Epithelial cell of esophagus (primary cell): ENCODE measurements at regions not wholly inside any gene's neighbourhood (a gene's known extent, or its start where the extent isn't known, plus 50 kb on each side); places are given as distances from the start of the nearest gene placed in this dataset.

Experiments used
- DNase-seq: peaks from one replicate; pipeline ENCODE4 v3.0.0; 2010; ENCODE audit warnings: low read depth
- H3K4me3 ChIP-seq: 2 replicates; pipeline ENCODE4 v1.5.1; 2011; ENCODE audit warnings: mild to moderate bottlenecking, low read length, control low read depth
- TF ChIP-seq, protein P1 (sequence below): IDR thresholded peaks from 2 replicates; pipeline ENCODE4 v1.5.1; 2011; ENCODE audit warnings: low read depth, mild to moderate bottlenecking, low read length, control low read depth, inconsistent platforms; ENCODE audit not compliant: insufficient read depth; ENCODE audit errors: missing control alignments

DNA sequence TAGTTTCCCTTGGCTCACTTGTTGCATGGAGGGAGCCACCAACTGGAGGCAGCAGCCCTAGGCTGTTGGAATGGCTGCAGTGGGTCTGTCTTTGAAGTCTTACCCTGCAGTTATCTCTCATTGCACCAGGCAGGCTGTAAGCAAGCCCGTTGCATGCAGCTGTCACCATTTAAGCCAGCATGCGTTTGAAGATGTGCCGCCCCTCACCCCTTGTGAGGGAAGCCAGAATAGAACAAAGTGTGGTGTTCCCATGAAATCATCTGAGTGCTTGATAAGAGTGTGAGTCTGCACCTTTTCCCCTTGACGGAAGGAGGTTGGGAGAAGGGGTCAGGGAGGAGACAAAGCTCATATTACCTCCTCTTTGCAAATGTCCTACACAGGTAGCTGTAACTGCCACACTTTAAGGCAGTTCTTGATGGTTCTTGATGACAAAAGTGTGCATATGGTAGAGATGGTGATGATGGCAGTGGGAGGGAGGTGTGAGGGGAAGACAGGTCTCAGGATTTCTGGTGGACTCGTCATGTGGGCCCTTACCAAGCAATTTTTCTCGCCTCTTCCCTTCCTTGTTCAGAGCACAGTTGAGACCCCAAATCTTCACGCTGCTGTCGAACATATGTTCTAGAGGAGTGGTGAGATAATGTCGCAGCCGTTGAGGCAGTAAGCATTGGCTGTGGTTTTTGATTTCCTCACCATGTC, 191.4 kb upstream of the LEF1 start:
- H3K4me3 ChIP-seq, result no peak overlapping the region
- TF ChIP-seq, protein P1, sequence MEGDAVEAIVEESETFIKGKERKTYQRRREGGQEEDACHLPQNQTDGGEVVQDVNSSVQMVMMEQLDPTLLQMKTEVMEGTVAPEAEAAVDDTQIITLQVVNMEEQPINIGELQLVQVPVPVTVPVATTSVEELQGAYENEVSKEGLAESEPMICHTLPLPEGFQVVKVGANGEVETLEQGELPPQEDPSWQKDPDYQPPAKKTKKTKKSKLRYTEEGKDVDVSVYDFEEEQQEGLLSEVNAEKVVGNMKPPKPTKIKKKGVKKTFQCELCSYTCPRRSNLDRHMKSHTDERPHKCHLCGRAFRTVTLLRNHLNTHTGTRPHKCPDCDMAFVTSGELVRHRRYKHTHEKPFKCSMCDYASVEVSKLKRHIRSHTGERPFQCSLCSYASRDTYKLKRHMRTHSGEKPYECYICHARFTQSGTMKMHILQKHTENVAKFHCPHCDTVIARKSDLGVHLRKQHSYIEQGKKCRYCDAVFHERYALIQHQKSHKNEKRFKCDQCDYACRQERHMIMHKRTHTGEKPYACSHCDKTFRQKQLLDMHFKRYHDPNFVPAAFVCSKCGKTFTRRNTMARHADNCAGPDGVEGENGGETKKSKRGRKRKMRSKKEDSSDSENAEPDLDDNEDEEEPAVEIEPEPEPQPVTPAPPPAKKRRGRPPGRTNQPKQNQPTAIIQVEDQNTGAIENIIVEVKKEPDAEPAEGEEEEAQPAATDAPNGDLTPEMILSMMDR, result no peak
- DNase-seq, result no peak

DNA sequence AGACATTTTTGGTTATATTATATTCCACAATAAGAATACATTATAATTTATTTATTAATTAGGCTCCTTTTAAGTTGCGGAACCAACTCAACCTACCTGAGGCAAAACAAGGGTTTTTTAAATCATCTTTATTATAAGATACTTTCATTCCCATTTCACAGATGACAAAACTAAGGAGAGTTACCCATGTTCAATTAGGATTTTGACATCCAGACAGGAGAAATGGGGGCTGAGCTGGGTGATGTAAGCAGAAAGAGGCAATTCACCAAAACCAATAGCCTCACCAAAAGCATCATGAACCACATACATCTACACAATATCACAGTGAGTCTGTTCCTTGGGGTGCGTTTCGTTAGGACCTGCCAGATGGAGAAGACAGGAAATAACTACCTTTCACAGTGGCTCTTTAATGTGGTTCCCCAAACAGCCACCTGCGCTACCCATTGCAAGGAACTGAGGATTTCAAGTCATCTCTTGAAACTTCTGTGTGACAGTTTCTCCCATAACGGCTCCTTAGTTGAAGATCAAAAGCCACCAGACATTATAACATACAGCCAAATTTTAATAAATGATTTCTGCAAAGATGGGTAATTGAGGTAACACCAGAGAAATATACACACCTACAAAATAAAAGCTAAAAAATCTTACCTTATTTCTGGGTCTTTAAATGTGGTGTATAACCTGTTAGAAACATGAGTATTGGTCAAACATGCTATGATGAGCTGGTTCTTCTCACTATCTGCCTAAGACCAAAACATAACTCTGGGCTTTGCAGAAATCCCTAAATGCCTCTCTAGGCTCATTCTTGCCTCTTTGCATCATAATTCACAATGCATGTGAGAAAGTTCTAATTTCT, 190.6 kb upstream of the LEF1 start:
- no peak overlapping the region for H3K4me3 ChIP-seq
- no peak for DNase-seq

DNA sequence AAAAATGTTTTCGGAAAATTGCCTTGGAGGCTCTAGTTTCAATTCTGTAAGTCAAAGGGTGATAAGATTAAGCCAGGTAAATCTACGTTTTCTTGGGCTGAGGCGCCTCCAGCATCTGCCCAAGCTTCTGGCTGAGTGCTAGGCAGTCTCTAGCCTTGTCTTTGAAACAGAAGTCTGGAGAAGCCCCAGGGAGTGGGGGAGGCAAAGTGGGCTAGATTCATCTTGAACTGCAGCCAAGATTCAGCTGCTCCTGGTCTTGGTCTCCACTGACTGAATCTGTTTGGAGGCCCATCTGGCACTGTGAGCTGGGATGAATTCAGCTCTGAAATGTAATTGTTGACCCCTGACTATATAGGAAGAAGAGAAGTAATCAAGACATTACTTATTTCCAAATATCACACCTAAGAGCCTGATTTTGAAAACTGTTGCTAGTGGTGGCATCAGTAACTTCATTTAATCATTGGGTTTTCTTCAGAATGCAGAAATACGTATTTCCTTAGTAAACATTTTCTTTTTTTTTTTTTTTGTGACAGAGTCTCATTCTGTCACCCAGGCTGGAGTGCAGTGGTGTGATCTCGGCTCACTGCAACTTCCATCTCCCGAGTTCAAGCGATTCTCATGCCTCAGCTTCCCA, 187.3 kb upstream of the LEF1 start:
- TF ChIP-seq, protein P1, result no peak
- H3K4me3 ChIP-seq, result no peak overlapping the region
- DNase-seq, result no peak

More for the DNA sequence above, 190.6 kb upstream of the LEF1 start:
- TF ChIP-seq, protein P1, result no peak

DNA sequence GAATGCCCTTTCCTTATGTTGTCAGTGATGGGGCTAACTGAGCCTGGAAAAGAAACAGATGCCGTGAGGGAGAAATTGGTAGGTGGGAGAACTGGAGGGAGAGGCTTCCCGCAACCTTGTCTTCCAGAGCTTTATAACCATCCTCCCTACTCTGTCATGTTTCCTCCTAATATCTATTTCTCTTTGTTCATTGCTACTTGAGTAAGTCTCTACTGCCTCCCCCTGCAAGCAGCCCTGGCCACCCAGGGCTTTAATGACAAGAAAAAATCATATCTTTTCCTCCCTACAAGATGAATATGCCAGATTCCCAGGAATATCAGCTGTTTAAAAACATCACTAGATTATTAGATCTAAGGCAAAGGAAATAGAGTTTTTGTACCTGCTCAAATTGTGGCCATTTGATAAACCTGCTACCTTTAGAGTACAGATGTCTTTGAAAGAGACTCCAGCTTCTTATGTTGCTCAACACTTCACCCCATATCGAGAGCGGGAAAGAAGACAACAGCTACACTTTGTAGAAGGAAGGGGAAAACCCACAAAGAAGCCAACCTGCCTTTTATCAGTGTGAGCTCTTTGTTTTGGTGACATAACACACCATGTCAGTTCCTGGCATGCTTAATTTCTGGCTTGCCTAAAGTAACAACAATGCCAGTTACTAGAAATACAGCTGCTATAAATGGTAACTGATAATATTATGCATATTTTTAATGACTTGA, 186.6 kb upstream of the LEF1 start:
- TF ChIP-seq, protein P1, result no peak
- H3K4me3 ChIP-seq, result no peak overlapping the region
- DNase-seq, result no peak

DNA sequence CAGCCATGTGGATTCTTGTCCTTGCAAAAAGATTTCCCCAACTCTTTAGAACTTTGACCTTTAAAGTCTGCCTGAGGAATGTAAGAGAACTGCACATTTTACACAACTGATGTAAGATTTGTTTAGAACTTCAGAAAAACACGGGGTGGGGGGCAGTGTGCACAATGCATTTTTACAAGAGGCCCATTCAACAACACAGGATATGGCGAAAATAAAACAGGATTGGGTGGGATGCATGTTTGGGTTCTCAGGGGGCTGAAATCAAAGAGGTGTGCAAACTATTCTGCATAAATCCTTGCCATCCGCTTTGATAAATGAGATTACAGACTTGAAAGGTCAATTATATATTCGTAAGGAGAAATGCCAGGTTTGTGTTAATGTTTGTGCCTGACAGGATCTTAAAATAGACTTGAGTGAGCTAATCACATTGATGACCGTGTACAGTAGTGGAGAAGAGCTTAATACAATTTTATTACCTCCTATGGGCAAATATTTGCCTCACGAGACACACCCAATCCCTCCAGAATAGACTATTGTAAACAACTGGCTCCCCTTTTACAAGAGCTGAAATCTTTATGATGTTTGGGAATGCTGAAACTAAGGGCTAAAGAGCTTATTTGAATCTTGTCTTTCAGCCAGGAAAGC, 184.1 kb upstream of the LEF1 start:
- no peak for DNase-seq
- TF ChIP-seq, protein P1, result no peak

DNA sequence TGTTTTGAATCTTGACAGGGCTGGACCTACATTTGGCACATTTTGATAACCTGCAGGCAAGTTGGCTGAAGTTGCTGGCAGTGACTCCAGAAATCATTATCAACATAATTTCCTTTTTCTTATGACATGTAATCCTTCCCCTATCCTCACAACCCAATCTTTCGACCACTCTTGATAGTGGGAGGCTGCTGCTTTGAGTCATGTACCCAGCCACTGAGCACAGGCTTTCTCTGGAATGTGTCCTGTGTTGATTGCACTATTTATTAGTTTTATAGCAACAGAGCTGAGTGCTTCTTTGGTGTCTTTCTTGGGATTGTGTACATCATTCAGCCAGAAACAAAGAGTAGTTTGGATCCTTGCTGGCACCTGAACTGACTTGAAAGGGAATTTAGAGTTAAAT, 183.1 kb upstream of the LEF1 start:
- TF ChIP-seq, protein P1, result no peak
- DNase-seq, result no peak
- no peak overlapping the region for H3K4me3 ChIP-seq

More for the DNA sequence above, 184.1 kb upstream of the LEF1 start:
- no peak overlapping the region for H3K4me3 ChIP-seq
